ENCODE measurements at regions not wholly inside any gene's neighbourhood (a gene's known extent, or its start where the extent isn't known, plus 50 kb on each side); places are given as distances from the start of the nearest gene placed in this dataset.

DNA sequence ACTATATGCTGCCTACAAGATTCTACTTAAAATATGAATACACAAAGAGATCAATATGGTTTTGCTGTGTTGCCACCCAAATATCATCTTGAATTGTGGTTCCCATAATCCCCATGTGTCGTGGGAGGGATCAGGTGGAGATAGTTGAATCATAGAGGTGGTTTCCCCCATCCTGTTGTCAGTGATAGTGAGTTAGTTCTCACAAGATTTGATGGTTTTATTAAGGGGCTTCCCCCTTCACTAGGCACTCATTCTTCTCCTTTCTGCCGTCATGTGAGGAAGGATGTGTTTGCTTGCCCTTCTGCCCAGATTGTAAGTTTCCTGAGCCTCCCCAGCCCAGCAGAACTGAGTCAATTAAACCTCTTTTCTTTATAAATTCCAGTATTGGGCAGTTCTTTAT, 654.4 kb upstream of the NR5A2 start:
- Histone ChIP-seq H3K9me3 (ENCODE audit: low read depth, low read length) (0 out of 2 replicates have a peak, but pooled peaks cover 4% of the 10 kb centered on the region), H3K27ac (no peak overlapping the region), H3K36me3 (ENCODE audit: insufficient read depth, low read length) (no peaks in the 10 kb centered on the region; the same call in 1 of the 2 replicates), H3K4me3 (no peak overlapping the region), H3K9ac (ENCODE audit: insufficient read length) (no peak overlapping the region)
- no peak for DNase-seq (ENCODE audit: low read depth, low spot score)
- TF ChIP-seq POLR2AphosphoS5 (IDR thresholded peaks at IDR 0.05; ENCODE audit: borderline replicate concordance, low read depth, low read length) (no peak), FOXP2 (optimal IDR thresholded peaks at IDR 0.05; ENCODE audit: control extremely low read depth, extremely low read length, insufficient read depth) (no peak), EZH2 (IDR thresholded peaks at IDR 0.05) (no peak)

DNA sequence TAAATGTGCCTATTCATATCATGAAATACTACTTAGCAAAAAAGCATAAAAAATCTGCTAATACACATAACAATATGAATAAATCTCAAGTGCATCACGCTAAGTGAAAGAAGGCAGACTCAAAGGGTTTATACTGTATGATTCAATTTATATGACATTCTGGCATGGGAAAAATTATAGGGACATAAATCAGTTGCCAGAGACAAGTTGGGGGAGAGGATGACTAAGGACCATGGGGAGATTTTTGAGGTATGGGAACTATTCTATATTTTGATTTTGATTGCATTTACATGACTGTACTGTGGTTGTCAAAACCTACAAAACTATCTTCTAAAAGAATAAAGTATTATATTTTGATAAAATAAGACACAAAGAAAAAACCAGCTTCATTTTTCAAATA, 650.3 kb upstream of the NR5A2 start:
- no peak for DNase-seq (ENCODE audit: low read depth, low spot score)
- no peak for TF ChIP-seq FOXP2 (optimal IDR thresholded peaks at IDR 0.05; ENCODE audit: control extremely low read depth, extremely low read length, insufficient read depth)
- TF ChIP-seq POLR2AphosphoS5 (IDR thresholded peaks at IDR 0.05; ENCODE audit: borderline replicate concordance, low read depth, low read length), result no peak
- no peak for TF ChIP-seq EZH2 (IDR thresholded peaks at IDR 0.05)
- Histone ChIP-seq H3K9ac (ENCODE audit: insufficient read length) (no peak overlapping the region), H3K9me3 (ENCODE audit: low read depth, low read length) (0 out of 2 replicates have a peak, but pooled peaks cover under 1% of the 10 kb centered on the region), H3K36me3 (ENCODE audit: insufficient read depth, low read length) (no peaks in the 10 kb centered on the region), H3K4me3 (no peak overlapping the region), H3K27ac (no peak overlapping the region)

DNA sequence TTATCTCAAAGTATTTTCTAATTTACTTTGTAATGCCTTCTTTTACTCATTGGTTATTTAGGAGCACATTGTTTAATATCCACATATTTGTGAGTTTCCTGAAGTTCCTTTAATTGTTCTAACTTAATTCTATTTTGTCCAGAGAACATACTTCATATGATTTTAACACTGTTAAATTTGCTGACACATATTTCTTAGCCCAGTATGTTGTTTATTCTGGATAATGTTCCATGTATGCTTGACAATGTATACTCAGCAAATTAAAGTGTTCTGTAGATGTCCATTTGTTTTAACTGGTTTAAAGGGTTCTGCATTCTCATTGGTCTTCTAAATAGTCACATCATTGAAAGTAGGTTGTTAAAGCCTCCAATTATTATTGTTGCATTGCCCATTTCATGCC, 643.7 kb upstream of the NR5A2 start:
- H3K27ac ChIP-seq, result no peak overlapping the region
- H3K4me3 ChIP-seq, result no peak overlapping the region
- TF ChIP-seq EZH2 (IDR thresholded peaks at IDR 0.05) (no peak), POLR2AphosphoS5 (IDR thresholded peaks at IDR 0.05; ENCODE audit: borderline replicate concordance, low read depth, low read length) (no peak), FOXP2 (optimal IDR thresholded peaks at IDR 0.05; ENCODE audit: control extremely low read depth, extremely low read length, insufficient read depth) (no peak)
- DNase-seq (ENCODE audit: low read depth, low spot score), result no peak
- H3K9ac ChIP-seq (ENCODE audit: insufficient read length), result no peak overlapping the region
- H3K9me3 ChIP-seq (ENCODE audit: low read depth, low read length), result no peaks in the 10 kb centered on the region
- no peaks in the 10 kb centered on the region for H3K36me3 ChIP-seq (ENCODE audit: insufficient read depth, low read length)

- Histone ChIP-seq H3K27ac (no peak overlapping the region), H3K9ac (ENCODE audit: insufficient read length) (no peak overlapping the region), H3K4me3 (no peak overlapping the region), H3K36me3 (ENCODE audit: insufficient read depth, low read length) (no peaks in the 10 kb centered on the region), H3K9me3 (ENCODE audit: low read depth, low read length) (no peaks in the 10 kb centered on the region)
- TF ChIP-seq FOXP2 (optimal IDR thresholded peaks at IDR 0.05; ENCODE audit: control extremely low read depth, extremely low read length, insufficient read depth) (no peak), POLR2AphosphoS5 (IDR thresholded peaks at IDR 0.05; ENCODE audit: borderline replicate concordance, low read depth, low read length) (no peak), EZH2 (IDR thresholded peaks at IDR 0.05) (no peak)
- DNase-seq (ENCODE audit: low read depth, low spot score), result no peak
Observed at GRCh38 chr1:199394856-199395255, 632.7 kb upstream of the NR5A2 start.

GRCh38 chr1:199396456-199396855, 631.1 kb upstream of the NR5A2 start:
- H3K9ac ChIP-seq (ENCODE audit: insufficient read length), result no peak overlapping the region
- DNase-seq (ENCODE audit: low read depth, low spot score), result no peak
- H3K27ac ChIP-seq, result no peak overlapping the region
- H3K36me3 ChIP-seq (ENCODE audit: insufficient read depth, low read length), result no peaks in the 10 kb centered on the region
- H3K4me3 ChIP-seq, result no peak overlapping the region
- no peaks in the 10 kb centered on the region for H3K9me3 ChIP-seq (ENCODE audit: low read depth, low read length)
- no peak for TF ChIP-seq FOXP2 (optimal IDR thresholded peaks at IDR 0.05; ENCODE audit: control extremely low read depth, extremely low read length, insufficient read depth)
- no peak for TF ChIP-seq EZH2 (IDR thresholded peaks at IDR 0.05)
- no peak for TF ChIP-seq POLR2AphosphoS5 (IDR thresholded peaks at IDR 0.05; ENCODE audit: borderline replicate concordance, low read depth, low read length)

DNA sequence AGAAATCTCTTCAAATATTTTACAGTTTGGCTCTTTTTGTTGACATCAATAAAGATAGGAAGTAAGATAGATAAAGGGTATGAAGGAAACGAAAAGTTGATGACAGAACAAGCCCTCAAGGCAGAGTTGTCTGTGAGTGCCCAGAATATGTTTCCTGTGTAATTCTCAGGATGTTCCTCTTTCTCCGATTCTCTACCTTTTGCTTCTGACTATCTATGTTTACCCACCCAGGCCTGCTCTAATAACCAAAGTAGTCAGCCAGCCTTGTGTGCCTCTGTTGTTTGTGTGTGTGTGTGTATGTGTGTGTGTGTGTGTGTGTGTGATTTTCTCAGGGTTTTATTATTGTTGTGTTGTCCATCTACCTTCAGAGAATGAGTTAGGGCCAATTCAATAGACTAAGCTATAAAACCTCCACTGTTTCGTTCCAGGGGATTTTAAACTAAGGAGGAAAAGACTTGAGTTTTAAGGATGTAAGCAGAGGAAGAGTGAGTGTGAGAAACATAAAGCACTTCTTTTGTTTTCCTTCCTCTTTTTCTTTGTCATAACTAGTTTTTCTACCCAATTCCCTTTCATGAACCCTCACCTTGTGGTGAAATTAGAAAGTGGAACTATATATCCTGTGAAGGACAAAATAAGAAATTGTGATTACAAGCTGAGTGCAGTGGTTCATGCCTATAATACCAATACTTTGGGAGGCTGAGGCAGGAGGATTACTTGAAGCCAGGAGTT, 627.4 kb upstream of the NR5A2 start:
- Histone ChIP-seq H3K9ac (ENCODE audit: insufficient read length) (no peak overlapping the region), H3K4me3 (no peak overlapping the region), H3K9me3 (ENCODE audit: low read depth, low read length) (no peaks in the 10 kb centered on the region; the same call in 1 of the 2 replicates), H3K27ac (peak overlapping the region; percentile 28; the same call in 1 of the 2 replicates), H3K36me3 (ENCODE audit: insufficient read depth, low read length) (peaks cover 3% of the 10 kb centered on the region; the same call in 1 of the 2 replicates)
- no peak for DNase-seq (ENCODE audit: low read depth, low spot score)
- TF ChIP-seq EZH2 (IDR thresholded peaks at IDR 0.05) (no peak), POLR2AphosphoS5 (IDR thresholded peaks at IDR 0.05; ENCODE audit: borderline replicate concordance, low read depth, low read length) (no peak), FOXP2 (optimal IDR thresholded peaks at IDR 0.05; ENCODE audit: control extremely low read depth, extremely low read length, insufficient read depth) (no peak)

GRCh38 chr1:199403531-199404116, 623.9 kb upstream of the NR5A2 start:
- H3K9ac ChIP-seq (ENCODE audit: insufficient read length), result peak overlapping the region; percentile 41
- DNase-seq (ENCODE audit: low read depth, low spot score), result peak; percentile 64
- H3K27ac ChIP-seq, result peak overlapping the region; percentile 92
- H3K4me3 ChIP-seq, result peak overlapping the region; percentile 3
- H3K9me3 ChIP-seq (ENCODE audit: low read depth, low read length), result no peaks in the 10 kb centered on the region; the same call in 1 of the 2 replicates
- no peak for TF ChIP-seq EZH2 (IDR thresholded peaks at IDR 0.05)
- no peak for TF ChIP-seq FOXP2 (optimal IDR thresholded peaks at IDR 0.05; ENCODE audit: control extremely low read depth, extremely low read length, insufficient read depth)
- TF ChIP-seq POLR2AphosphoS5 (IDR thresholded peaks at IDR 0.05; ENCODE audit: borderline replicate concordance, low read depth, low read length), result no peak
- H3K36me3 ChIP-seq (ENCODE audit: insufficient read depth, low read length), result peaks cover 3% of the 10 kb centered on the region; the same call in 1 of the 2 replicates

DNA sequence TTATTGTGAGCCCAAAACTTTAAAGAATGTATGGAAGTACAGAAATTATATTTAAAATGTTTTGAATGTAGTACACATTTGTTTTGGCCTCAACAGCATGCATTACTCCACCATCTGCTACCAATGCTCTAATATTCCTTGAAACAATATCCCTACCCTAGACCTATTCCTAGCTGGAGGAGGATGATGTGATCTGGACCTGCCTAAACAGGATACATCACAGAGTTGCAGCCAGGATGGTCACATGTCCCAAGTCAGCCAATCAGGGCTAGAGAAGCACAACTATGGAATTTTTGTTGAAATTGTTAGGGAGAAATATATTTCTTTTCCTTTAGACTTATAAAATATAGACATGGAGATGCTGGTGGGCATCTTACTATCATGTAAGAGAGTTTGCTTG, 623.3 kb upstream of the NR5A2 start:
- H3K9me3 ChIP-seq (ENCODE audit: low read depth, low read length), result no peaks in the 10 kb centered on the region; the same call in 1 of the 2 replicates
- H3K27ac ChIP-seq, result peak overlapping the region; percentile 92
- H3K9ac ChIP-seq (ENCODE audit: insufficient read length), result no peak overlapping the region
- TF ChIP-seq EZH2 (IDR thresholded peaks at IDR 0.05) (no peak), POLR2AphosphoS5 (IDR thresholded peaks at IDR 0.05; ENCODE audit: borderline replicate concordance, low read depth, low read length) (no peak), FOXP2 (optimal IDR thresholded peaks at IDR 0.05; ENCODE audit: control extremely low read depth, extremely low read length, insufficient read depth) (no peak)
- DNase-seq (ENCODE audit: low read depth, low spot score), result no peak
- H3K4me3 ChIP-seq, result peak overlapping the region; percentile 3
- peaks cover 3% of the 10 kb centered on the region; the same call in 1 of the 2 replicates for H3K36me3 ChIP-seq (ENCODE audit: insufficient read depth, low read length)

Data from SK-N-MC (cell line).